H9 (cell line): ENCODE measurements at regions not wholly inside any gene's neighbourhood (a gene's known extent, or its start where the extent isn't known, plus 50 kb on each side); places are given as distances from the start of the nearest gene placed in this dataset.
A peak's percentile ranks its signal among the peaks of the same experiment; 100 is the strongest.

Experiments used
- DNase-seq: peaks from one replicate; pipeline ENCODE4 v3.0.0-alpha.2; 2017
- H2AFZ ChIP-seq: one replicate; pipeline ENCODE4 v1.6.1; 2013; ENCODE audit warnings: mild to moderate bottlenecking, low read length, control low read depth, moderate library complexity
- H2AK5ac ChIP-seq: 2 replicates; pipeline ENCODE4 v1.6.1; 2013; ENCODE audit warnings: low read length, control low read depth, mixed read lengths; ENCODE audit not compliant: insufficient read length
- H2BK120ac ChIP-seq: one replicate; pipeline ENCODE4 v1.6.1; 2013; ENCODE audit warnings: low read depth, mild to moderate bottlenecking, low read length, control low read depth, inconsistent platforms; ENCODE audit not compliant: poor library complexity, severe bottlenecking
- H2BK12ac ChIP-seq: 2 replicates; pipeline ENCODE4 v1.6.1; 2013; ENCODE audit warnings: low read length, control low read depth, mixed read lengths, low read depth; ENCODE audit not compliant: insufficient read length
- H2BK15ac ChIP-seq: 2 replicates; pipeline ENCODE4 v1.6.1; 2013; ENCODE audit warnings: low read depth, low read length, control low read depth
- H2BK20ac ChIP-seq: one replicate; pipeline ENCODE4 v1.6.1; 2013; ENCODE audit warnings: low read depth, mild to moderate bottlenecking, low read length, control low read depth, inconsistent platforms; ENCODE audit not compliant: poor library complexity, severe bottlenecking
- H2BK5ac ChIP-seq: 2 replicates; pipeline ENCODE4 v1.6.1; 2013; ENCODE audit warnings: low read length, control low read depth, mixed read lengths; ENCODE audit not compliant: insufficient read length
- H3K14ac ChIP-seq: 2 replicates; pipeline ENCODE4 v1.6.1; 2013; ENCODE audit warnings: low read length, control low read depth; ENCODE audit not compliant: insufficient read depth
- H3K18ac ChIP-seq: 2 replicates; pipeline ENCODE4 v1.6.1; 2013; ENCODE audit warnings: low read depth, mild to moderate bottlenecking, mixed read lengths, low read length, control low read depth; ENCODE audit not compliant: insufficient read length
- H3K23ac ChIP-seq: 2 replicates; pipeline ENCODE4 v1.6.1; 2013; ENCODE audit warnings: low read length, control low read depth, mixed read lengths, low read depth; ENCODE audit not compliant: insufficient read length
- H3K23me2 ChIP-seq: 2 replicates; pipeline ENCODE4 v1.6.1; 2013; ENCODE audit warnings: low read depth, mild to moderate bottlenecking, mixed read lengths, low read length, control low read depth; ENCODE audit not compliant: insufficient read length, poor library complexity, severe bottlenecking
- H3K27ac ChIP-seq: 2 replicates; pipeline ENCODE4 v1.5.1; 2013; ENCODE audit warnings: low read length, control low read depth, mixed read lengths, low read depth; ENCODE audit not compliant: insufficient read length
- H3K27me3 ChIP-seq: 2 replicates; pipeline ENCODE4 v1.6.1; 2013; ENCODE audit warnings: low read length, control low read depth, inconsistent platforms; ENCODE audit not compliant: insufficient read depth
- H3K4ac ChIP-seq: 2 replicates; pipeline ENCODE4 v1.6.1; 2013; ENCODE audit warnings: low read depth, mild to moderate bottlenecking, control low read depth, inconsistent platforms, low read length, moderate library complexity
- H3K4me1 ChIP-seq: 2 replicates; pipeline ENCODE4 v1.6.1; 2013; ENCODE audit warnings: low read length, control low read depth, inconsistent platforms; ENCODE audit not compliant: insufficient read depth
- H3K4me2 ChIP-seq: 2 replicates; pipeline ENCODE4 v1.6.1; 2013; ENCODE audit warnings: low read length, control low read depth, mixed read lengths; ENCODE audit not compliant: insufficient read length, insufficient read depth
- H3K56ac ChIP-seq: 2 replicates; pipeline ENCODE4 v1.6.1; 2013; ENCODE audit warnings: low read depth, mild to moderate bottlenecking, mixed read lengths, low read length, control low read depth; ENCODE audit not compliant: insufficient read length
- H3K79me1 ChIP-seq: 2 replicates; pipeline ENCODE4 v1.6.1; 2013; ENCODE audit warnings: low read depth, mild to moderate bottlenecking, moderate library complexity, low read length, control low read depth, inconsistent platforms; ENCODE audit not compliant: insufficient read depth, poor library complexity, severe bottlenecking
- H3K79me2 ChIP-seq: 2 replicates; pipeline ENCODE4 v1.6.1; 2013; ENCODE audit warnings: low read length, control low read depth, inconsistent platforms; ENCODE audit not compliant: insufficient read depth
- H3K9ac ChIP-seq: 2 replicates; pipeline ENCODE4 v1.6.1; 2013; ENCODE audit warnings: low read length, control low read depth, mixed read lengths; ENCODE audit not compliant: insufficient read length; ENCODE audit errors: extremely low read depth
- H3K9me3 ChIP-seq: one replicate; pipeline ENCODE4 v1.6.1; 2013; ENCODE audit warnings: low read depth, low read length, inconsistent platforms; ENCODE audit not compliant: control insufficient read depth
- H3T11ph ChIP-seq: one replicate; pipeline ENCODE4 v1.6.1; 2013; ENCODE audit warnings: mild to moderate bottlenecking, low read length, control low read depth, inconsistent platforms
- H4K20me1 ChIP-seq: one replicate; pipeline ENCODE4 v1.6.1; 2013; ENCODE audit not compliant: control insufficient read depth, insufficient read length, insufficient read depth
- H4K5ac ChIP-seq: 2 replicates; pipeline ENCODE4 v1.6.1; 2013; ENCODE audit warnings: low read depth, mild to moderate bottlenecking, mixed read lengths, low read length, control low read depth; ENCODE audit not compliant: insufficient read length
- H4K8ac ChIP-seq: replicated peaks from 2 replicates; pipeline ENCODE4 v1.6.1; 2013; ENCODE audit warnings: low read length, control low read depth, mixed read lengths, low read depth; ENCODE audit not compliant: insufficient read length
- H4K91ac ChIP-seq: 2 replicates; pipeline ENCODE4 v1.6.1; 2013; ENCODE audit warnings: low read depth, mild to moderate bottlenecking, moderate library complexity, mixed read lengths, low read length, control low read depth; ENCODE audit not compliant: insufficient read length
- H3K27ac Mint-ChIP-seq, 3 experiments: 2 replicates in 2 of 3; 3 replicates in 1 of 3; pipeline ENCODE4 v1.8.0; 2020 to 2021; ENCODE audit warnings: mixed read lengths in 3 of 3, mild to moderate bottlenecking in 1 of 3, moderate library complexity in 1 of 3
- H3K27me3 Mint-ChIP-seq: 2 replicates; pipeline ENCODE4 v1.8.0; 2021; ENCODE audit warnings: low read depth, mild to moderate bottlenecking, moderate library complexity, mixed read lengths
- H3K36me3 Mint-ChIP-seq, 3 experiments: 2 replicates in 2 of 3; 3 replicates in 1 of 3; pipeline ENCODE4 v1.8.0; 2020 to 2021; ENCODE audit warnings: low read depth in 3 of 3, mixed read lengths in 3 of 3; ENCODE audit not compliant: insufficient read depth in 1 of 3
- H3K4me1 Mint-ChIP-seq, 2 experiments: 2 replicates each; pipeline ENCODE4 v1.8.0; 2020; ENCODE audit warnings: mixed read lengths in 2 of 2
- H3K4me3 Mint-ChIP-seq, 2 experiments: 2 replicates in 1 of 2; 3 replicates in 1 of 2; pipeline ENCODE4 v1.8.0; 2020 to 2021; ENCODE audit warnings: mild to moderate bottlenecking in 2 of 2, mixed read lengths in 2 of 2, moderate library complexity in 1 of 2
- H3K9me3 Mint-ChIP-seq, 2 experiments: 2 replicates in 1 of 2; 3 replicates in 1 of 2; pipeline ENCODE4 v1.8.0; 2020; ENCODE audit warnings: mild to moderate bottlenecking in 2 of 2, mixed read lengths in 2 of 2, moderate library complexity in 1 of 2
- CTCF ChIP-seq: fragments of 200-600 bp; sonication (generic); conservative IDR thresholded peaks from 3 replicates; pipeline ENCODE4 v1.8.0; 2021; ENCODE audit warnings: antibody characterized with exemption, mild to moderate bottlenecking
- WGBS: extraction: QIAGEN DNeasy Blood & Tissue Kit; methylation state at CpG from one replicate; pipeline ENCODE4 v1.1.7; 2013; ENCODE audit warnings: missing lambda C conversion rate, low lambda C conversion rate, mixed read lengths; ENCODE audit not compliant: insufficient read length; ENCODE audit errors: extremely low coverage; 5-methylcytosine and 5-hydroxymethylcytosine counted together

- no peak overlapping the region for H2BK12ac ChIP-seq
- H3K27me3 ChIP-seq: no peaks in the 10 kb centered on the region
- H4K20me1 ChIP-seq: no peaks in the 10 kb centered on the region
- peaks cover 6% of the 10 kb centered on the region; the same call in 1 of the 2 replicates for H3K4me1 ChIP-seq
- no peak for DNase-seq
- H4K5ac ChIP-seq: no peak overlapping the region
- Mint-ChIP-seq H3K9me3 (no peaks in the 10 kb centered on the region; a peak in 2 of 5 replicates), H3K27ac (peak overlapping the region in 2 of 3 experiments; percentile 10 to 55; a peak in 3 of 7 replicates), H3K27me3 (no peaks in the 10 kb centered on the region), H3K4me1 (peaks cover 56 to 57% of the 10 kb centered on the region in 2 experiments), H3K36me3 (no peaks in the 10 kb centered on the region), H3K4me3 (no peak overlapping the region)
- no peak overlapping the region for H3K23ac ChIP-seq
- no peaks in the 10 kb centered on the region for H3K79me2 ChIP-seq
- no peak overlapping the region for H3K27ac ChIP-seq
- H3K18ac ChIP-seq: no peak overlapping the region
- no peak overlapping the region for H3K56ac ChIP-seq
- H3K9me3 ChIP-seq: no peaks in the 10 kb centered on the region
- no peak overlapping the region for H2AFZ ChIP-seq
- H2BK15ac ChIP-seq: no peak overlapping the region
- no peak overlapping the region for H3T11ph ChIP-seq
- H3K4ac ChIP-seq: no peak overlapping the region
- no peak overlapping the region for H2BK120ac ChIP-seq
- H3K23me2 ChIP-seq: no peaks in the 10 kb centered on the region
- H3K79me1 ChIP-seq: no peaks in the 10 kb centered on the region
- H3K4me2 ChIP-seq: no peak overlapping the region
- no peak for TF ChIP-seq CTCF
- no peak overlapping the region for H2BK20ac ChIP-seq
- H4K91ac ChIP-seq: no peak overlapping the region
- H2AK5ac ChIP-seq: no peak overlapping the region
- WGBS: no CpG with 5 or more reads among the region's 2 CpGs
- no peak overlapping the region for H4K8ac ChIP-seq
- no peak overlapping the region for H3K9ac ChIP-seq
- no peak overlapping the region for H3K14ac ChIP-seq
- H2BK5ac ChIP-seq: no peak overlapping the region
Measured at GRCh38 chr15:88982946-88983342, 69.8 kb upstream of the MFGE8 start.
